ENCODE measurements at regions not wholly inside any gene's neighbourhood (a gene's known extent, or its start where the extent isn't known, plus 50 kb on each side); places are given as distances from the start of the nearest gene placed in this dataset.

- DNase-seq (ENCODE audit: low read depth in 3 of 3), result no peak
Observed at GRCh38 chr2:133718688-133719201, 150.5 kb upstream of the NCKAP5 start.

- no peak for DNase-seq (ENCODE audit: low read depth in 3 of 3)
Observed at GRCh38 chr2:133720429-133720828, 152.2 kb upstream of the NCKAP5 start.

DNA sequence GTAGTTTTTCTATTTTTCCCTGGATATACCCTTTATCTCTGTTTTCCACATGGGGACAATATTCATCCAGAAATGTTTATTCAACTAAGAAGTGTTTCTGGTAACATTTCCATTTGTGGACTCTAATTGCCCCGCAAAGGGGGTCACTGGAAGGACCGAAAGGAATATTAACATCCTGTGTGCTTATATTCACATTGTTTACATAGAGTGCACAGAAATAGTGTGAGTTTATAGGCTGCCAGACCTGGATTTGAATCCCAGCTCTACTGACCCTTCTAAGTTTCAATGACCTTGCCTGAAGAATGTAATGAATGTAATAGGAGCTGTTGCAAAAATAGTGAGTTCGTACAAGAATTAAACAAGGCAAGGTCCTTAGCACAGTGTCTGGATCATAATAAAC is 152.9 kb upstream of the NCKAP5 start:
- DNase-seq (ENCODE audit: low read depth in 3 of 3), result no peak

DNA sequence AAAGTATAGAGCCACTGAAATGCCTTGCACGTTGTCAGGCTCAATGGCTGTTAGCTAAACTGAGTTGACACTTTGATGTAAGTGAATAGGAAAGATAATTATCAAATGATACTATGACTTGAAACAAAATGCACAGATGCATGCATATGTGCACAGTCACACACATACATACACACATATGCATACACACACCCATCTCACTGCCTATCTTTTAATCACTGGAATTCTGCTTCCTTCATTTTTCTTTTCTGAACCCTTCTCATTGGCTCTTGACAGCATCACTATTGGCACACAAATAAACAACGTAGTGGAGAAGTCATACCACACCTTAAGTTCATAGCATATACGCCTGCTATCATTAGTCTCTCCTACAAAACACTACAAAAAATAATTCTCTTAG is 154.9 kb upstream of the NCKAP5 start:
- no peak for DNase-seq (ENCODE audit: low read depth in 3 of 3)

- no peak for DNase-seq (ENCODE audit: low read depth in 3 of 3)
Observed at GRCh38 chr2:133726973-133727372, 158.7 kb upstream of the NCKAP5 start.

GRCh38 chr2:133732059-133732458 is 163.8 kb upstream of the NCKAP5 start:
- no peak for DNase-seq (ENCODE audit: low read depth in 3 of 3)

GRCh38 chr2:133732982-133733900 is 165.0 kb upstream of the NCKAP5 start:
- no peak for DNase-seq (ENCODE audit: low read depth in 3 of 3)

- no peak for DNase-seq (ENCODE audit: low read depth in 3 of 3)
Observed at GRCh38 chr2:133733901-133734255, 165.6 kb upstream of the NCKAP5 start.

DNA sequence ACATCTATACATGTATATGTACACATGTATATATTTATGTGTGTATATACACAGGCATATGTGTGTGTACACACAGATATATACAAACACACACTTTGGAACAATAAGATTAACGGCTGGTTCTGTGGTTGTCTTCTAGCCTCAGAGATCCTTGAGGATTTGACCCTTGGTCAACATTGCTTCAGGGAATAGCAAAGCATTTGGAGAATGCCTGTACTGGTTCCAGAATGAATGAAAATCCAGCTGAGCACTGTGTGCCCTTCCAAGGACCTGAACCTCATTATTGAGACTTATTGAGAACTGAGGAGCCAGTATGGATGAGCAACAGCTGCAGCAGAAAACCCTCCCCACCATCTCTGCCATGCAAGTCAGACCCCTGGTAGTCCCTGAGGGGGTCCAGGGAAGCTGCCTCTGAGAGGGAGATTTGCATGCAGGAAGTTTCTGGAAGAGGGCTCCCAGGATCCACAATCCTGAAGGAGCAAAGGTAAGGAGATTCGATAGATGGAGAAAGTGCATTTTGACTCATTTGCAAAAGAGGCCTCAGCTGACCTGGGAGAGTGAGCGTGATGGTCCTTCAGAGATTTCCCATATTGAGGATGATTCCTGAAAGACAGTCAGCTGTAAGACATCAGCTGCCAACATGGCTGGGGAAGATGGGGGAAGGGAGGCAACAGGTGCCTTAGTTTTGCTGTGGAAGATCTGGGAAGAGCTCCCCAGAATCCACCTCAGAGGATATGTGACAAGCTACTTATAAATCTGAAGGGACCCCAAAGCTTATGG is 166.6 kb upstream of the NCKAP5 start:
- DNase-seq (ENCODE audit: low read depth in 3 of 3), result no peak

GRCh38 chr2:133736674-133737073 is 168.4 kb upstream of the NCKAP5 start:
- no peak for DNase-seq (ENCODE audit: low read depth in 3 of 3)

GRCh38 chr2:133737242-133737993 is 169.2 kb upstream of the NCKAP5 start:
- DNase-seq (ENCODE audit: low read depth in 3 of 3), result no peak

GRCh38 chr2:133739039-133739438 is 170.8 kb upstream of the NCKAP5 start:
- DNase-seq (ENCODE audit: low read depth in 3 of 3), result no peak

GRCh38 chr2:133740500-133740899 is 172.2 kb upstream of the NCKAP5 start:
- no peak for DNase-seq (ENCODE audit: low read depth in 3 of 3)

DNA sequence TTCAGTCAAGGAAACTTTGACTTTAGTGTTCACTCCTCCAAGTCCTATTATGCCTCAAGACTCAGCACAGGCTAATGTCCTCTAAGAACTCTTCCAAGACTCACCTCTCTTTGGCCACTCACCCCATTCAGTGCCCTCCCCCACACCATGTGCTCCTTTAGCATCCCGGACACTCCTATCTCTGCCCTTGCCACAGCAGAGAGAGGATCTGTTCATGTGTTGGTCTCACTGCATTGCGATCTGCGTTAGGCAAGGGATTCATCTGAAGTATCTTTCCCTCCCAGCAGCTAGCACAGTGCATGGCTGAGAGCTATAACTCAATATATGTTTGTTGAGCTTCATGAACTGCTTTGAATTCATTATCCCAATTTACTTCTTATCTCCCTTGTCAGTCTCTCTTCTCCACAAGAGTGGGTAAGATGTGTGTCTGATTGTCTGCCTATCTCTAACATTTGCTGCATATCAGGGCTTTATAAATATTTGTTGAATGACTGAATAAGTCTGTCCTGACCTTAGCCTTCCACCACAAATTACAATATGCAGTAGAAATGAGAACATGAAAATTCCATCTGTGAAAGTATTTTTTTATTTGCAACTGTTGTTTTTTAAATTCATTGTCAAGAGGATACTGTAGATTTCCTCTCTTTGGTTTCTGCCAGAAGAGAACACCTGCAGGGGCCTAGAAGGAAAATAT is 179.9 kb upstream of the NCKAP5 start:
- no peak for DNase-seq (ENCODE audit: low read depth in 3 of 3)

- no peak for DNase-seq (ENCODE audit: low read depth in 3 of 3)
Observed at GRCh38 chr2:133753665-133754064, 185.4 kb upstream of the NCKAP5 start.

GRCh38 chr2:133755480-133756300 is 187.4 kb upstream of the NCKAP5 start:
- DNase-seq (ENCODE audit: low read depth in 3 of 3), result no peak

DNA sequence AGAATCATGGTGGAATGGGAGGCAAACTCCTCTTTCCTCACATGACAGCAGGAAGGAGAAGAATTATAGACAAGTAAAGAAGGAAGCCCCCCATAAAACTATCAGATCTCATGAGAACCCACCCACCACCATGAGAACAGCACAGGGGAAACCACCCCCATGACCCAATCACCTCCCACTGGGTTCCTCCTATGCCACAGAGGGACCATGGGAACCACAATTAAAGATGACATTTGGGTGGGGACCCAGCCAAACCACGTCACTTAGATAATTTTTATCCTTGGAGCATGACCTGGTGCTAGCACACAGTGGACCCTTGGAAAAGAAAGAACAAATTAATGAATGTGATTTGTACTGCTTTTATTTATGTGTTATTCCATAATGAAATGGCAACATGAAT is 188.6 kb upstream of the NCKAP5 start:
- DNase-seq (ENCODE audit: low read depth in 3 of 3), result no peak

DNA sequence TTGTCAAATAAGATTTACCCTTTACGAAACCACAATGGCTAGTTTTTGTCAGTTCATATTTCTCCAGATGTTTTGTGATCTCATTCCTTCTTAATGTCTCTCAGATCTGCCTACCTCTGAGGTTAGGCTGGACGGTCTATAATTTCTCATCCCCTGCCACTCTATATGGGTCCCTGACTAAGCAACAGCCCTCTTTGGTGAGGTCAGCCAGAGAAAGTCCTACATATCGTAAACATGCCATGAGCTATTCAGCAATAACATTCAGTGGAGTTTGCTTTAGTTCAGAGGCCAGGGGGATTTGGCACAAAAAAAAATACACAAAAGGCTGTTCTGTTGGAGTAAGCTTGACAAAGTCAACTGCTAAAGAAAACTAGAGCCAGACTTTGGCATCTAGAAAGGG is 192.1 kb upstream of the NCKAP5 start:
- DNase-seq (ENCODE audit: low read depth in 3 of 3), result no peak

DNA sequence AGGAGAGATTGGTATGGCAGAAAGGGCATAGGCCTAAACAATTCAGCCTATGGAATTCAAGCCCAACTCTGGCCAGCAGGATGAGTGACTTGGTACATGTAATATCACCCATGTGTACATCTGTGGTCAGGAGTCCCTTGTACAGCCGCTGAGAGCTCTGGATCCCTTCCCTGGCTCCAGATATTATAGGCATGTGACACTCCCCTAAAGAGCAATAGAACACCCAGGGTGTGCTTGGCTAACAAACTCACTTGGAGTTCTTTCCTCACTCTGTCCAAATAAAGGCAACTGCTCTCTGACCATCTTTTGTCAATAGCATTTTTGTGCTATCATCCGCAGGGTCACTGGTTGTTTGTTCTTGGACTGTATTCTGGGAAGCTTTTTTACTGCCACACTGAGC is 197.4 kb upstream of the NCKAP5 start:
- no peak for DNase-seq (ENCODE audit: low read depth in 3 of 3)

GRCh38 chr2:133766164-133766832 is 198.0 kb upstream of the NCKAP5 start:
- no peak for DNase-seq (ENCODE audit: low read depth in 3 of 3)
